GM23338 (cell line): ENCODE measurements at regions not wholly inside any gene's neighbourhood (a gene's known extent, or its start where the extent isn't known, plus 50 kb on each side); places are given as distances from the start of the nearest gene placed in this dataset.

ENCODE experiments used
- ATAC-seq: fragments of 200-7000 bp; cut with Tn5 transposase; 3 replicates; pipeline ENCODE4 v1.9.1; 2020
- DNase-seq: peaks from one replicate; pipeline ENCODE4 v3.0.0-alpha.2; 2015; ENCODE audit warnings: low spot score
- H2AFZ ChIP-seq: fragments of 200-600 bp; sonication (generic); 2 replicates; pipeline ENCODE4 v1.8.0; 2016; ENCODE audit warnings: antibody characterized with exemption, mild to moderate bottlenecking, moderate library complexity
- H3F3A ChIP-seq: fragments of 200-600 bp; sonication (generic); replicated peaks from 2 replicates; pipeline ENCODE4 v1.8.0; 2017; ENCODE audit warnings: antibody characterized with exemption, mixed run types, low read depth
- H3K27ac ChIP-seq: fragments of 200-600 bp; sonication (generic); 2 replicates; pipeline ENCODE4 v1.6.1; 2016; ENCODE audit warnings: low read depth
- H3K27me3 ChIP-seq: fragments of 200-600 bp; sonication (generic); 2 replicates; pipeline ENCODE4 v1.8.0; 2016; ENCODE audit warnings: mild to moderate bottlenecking, mixed run types, moderate library complexity; ENCODE audit not compliant: insufficient read depth
- H3K36me3 ChIP-seq: fragments of 200-600 bp; sonication (generic); 2 replicates; pipeline ENCODE4 v1.8.0; 2016; ENCODE audit warnings: mild to moderate bottlenecking; ENCODE audit not compliant: insufficient read depth
- H3K4me1 ChIP-seq: fragments of 200-600 bp; sonication (generic); 2 replicates; pipeline ENCODE4 v1.8.0; 2016; ENCODE audit warnings: mild to moderate bottlenecking, moderate library complexity; ENCODE audit not compliant: insufficient read depth
- H3K4me2 ChIP-seq: fragments of 200-600 bp; sonication (generic); 2 replicates; pipeline ENCODE4 v1.7.1; 2017; ENCODE audit warnings: mixed run types
- H3K4me3 ChIP-seq: fragments of 200-600 bp; sonication (generic); 2 replicates; pipeline ENCODE4 v1.6.1; 2016; ENCODE audit warnings: mixed run types
- H3K79me2 ChIP-seq: fragments of 200-600 bp; sonication (generic); replicated peaks from 2 replicates; pipeline ENCODE4 v1.8.0; 2017; ENCODE audit warnings: mild to moderate bottlenecking; ENCODE audit not compliant: insufficient read depth
- H3K9me2 ChIP-seq: fragments of 200-600 bp; sonication (generic); 2 replicates; pipeline ENCODE4 v1.8.0; 2017; ENCODE audit not compliant: insufficient read depth
- H4K20me1 ChIP-seq: fragments of 200-600 bp; sonication (generic); replicated peaks from 2 replicates; pipeline ENCODE4 v1.8.0; 2017; ENCODE audit warnings: mild to moderate bottlenecking; ENCODE audit not compliant: insufficient read depth
- H3K27ac Mint-ChIP-seq: 2 replicates; pipeline ENCODE4 v1.8.0; 2020; ENCODE audit warnings: inconsistent platforms, mild to moderate bottlenecking, moderate library complexity, mixed read lengths
- H3K27me3 Mint-ChIP-seq: 3 replicates; pipeline ENCODE4 v1.8.0; 2022; ENCODE audit warnings: low read depth, mild to moderate bottlenecking, moderate library complexity, mixed read lengths, inconsistent platforms; ENCODE audit not compliant: insufficient read depth, poor library complexity
- H3K36me3 Mint-ChIP-seq: 3 replicates; pipeline ENCODE4 v1.8.0; 2021; ENCODE audit warnings: low read depth, mild to moderate bottlenecking, inconsistent platforms, moderate library complexity, mixed read lengths
- H3K4me1 Mint-ChIP-seq: 3 replicates; pipeline ENCODE4 v1.8.0; 2020; ENCODE audit warnings: mild to moderate bottlenecking, inconsistent platforms, mixed read lengths
- H3K4me3 Mint-ChIP-seq: 3 replicates; pipeline ENCODE4 v1.8.0; 2021; ENCODE audit warnings: moderate library complexity, mild to moderate bottlenecking, inconsistent platforms, mixed read lengths
- H3K9me3 Mint-ChIP-seq: 3 replicates; pipeline ENCODE4 v1.8.0; 2020; ENCODE audit warnings: moderate library complexity, mild to moderate bottlenecking, inconsistent platforms, mixed read lengths
- CREB1 ChIP-seq: fragments of 250-450 bp; sonication (Bioruptor Pico); IDR thresholded peaks from 2 replicates; pipeline ENCODE4 v1.5.0; 2020; ENCODE audit warnings: low read depth, mild to moderate bottlenecking, moderate library complexity
- CTCF ChIP-seq, 2 experiments: fragments of 200-600 bp in 1 of 2; sonication (generic) in 1 of 2; conservative IDR thresholded peaks; 2 replicates each; pipeline versions ENCODE4 v1.5.1 to v1.6.1; 2016 to 2017; ENCODE audit warnings: antibody characterized with exemption in 2 of 2, low read depth in 2 of 2, mild to moderate bottlenecking in 2 of 2, moderate library complexity in 1 of 2
- ETS1 ChIP-seq: IDR thresholded peaks from 2 replicates; pipeline ENCODE4 v1.6.1; 2016; ENCODE audit warnings: antibody characterized with exemption
- EZH2phosphoT487 ChIP-seq: fragments of 200-600 bp; sonication (generic); IDR thresholded peaks from one replicate; pipeline ENCODE4 v1.8.1; 2018; ENCODE audit warnings: antibody characterized with exemption; ENCODE audit not compliant: unreplicated experiment
- JUNB ChIP-seq: IDR thresholded peaks from one replicate; pipeline ENCODE4 v1.6.1; 2016; ENCODE audit warnings: antibody characterized with exemption; ENCODE audit not compliant: unreplicated experiment
- NANOG ChIP-seq: IDR thresholded peaks from 2 replicates; pipeline ENCODE4 v1.6.1; 2016; ENCODE audit warnings: antibody characterized with exemption, borderline replicate concordance
- STAT1 ChIP-seq: IDR thresholded peaks from one replicate; pipeline ENCODE4 v1.6.1; 2016; ENCODE audit warnings: antibody characterized with exemption; ENCODE audit not compliant: unreplicated experiment
- ZNF331 ChIP-seq: fragments of 250-450 bp; sonication (Bioruptor Pico); IDR thresholded peaks from 2 replicates; pipeline ENCODE4 v1.5.0; 2020; ENCODE audit warnings: low read depth, mild to moderate bottlenecking, moderate library complexity
- ZNF462 ChIP-seq: fragments of 250-450 bp; sonication (Bioruptor Pico); IDR thresholded peaks from 2 replicates; pipeline ENCODE4 v1.5.0; 2020; ENCODE audit warnings: mild to moderate bottlenecking, moderate library complexity

GRCh38 chr2:21620771-21621170 is 497.0 kb downstream of the TDRD15 start:
- H3F3A ChIP-seq: no peaks in the 10 kb centered on the region
- ATAC-seq (no peak), DNase-seq (no peak)
- no peaks in the 10 kb centered on the region for H3K4me1 ChIP-seq
- no peaks in the 10 kb centered on the region for H3K27me3 ChIP-seq
- H4K20me1 ChIP-seq: no peaks in the 10 kb centered on the region
- H3K4me3 ChIP-seq: no peak overlapping the region
- peaks cover 6% of the 10 kb centered on the region; the same call in 2 of the 3 replicates for H3K4me1 Mint-ChIP-seq
- H3K79me2 ChIP-seq: no peaks in the 10 kb centered on the region
- TF ChIP-seq JUNB: no peak
- TF ChIP-seq CTCF (conservative IDR thresholded peaks at IDR 0.05; ENCODE audit: low read depth in 2 of 2): no peak
- no peak for TF ChIP-seq EZH2phosphoT487
- TF ChIP-seq STAT1: no peak
- TF ChIP-seq NANOG: no peak
- TF ChIP-seq ZNF462 (CRISPR knock-in tag): no peak
- no peak for TF ChIP-seq ZNF331
- no peak for TF ChIP-seq CREB1 (CRISPR knock-in tag)
- no peak for TF ChIP-seq ETS1
- no peaks in the 10 kb centered on the region for H3K9me2 ChIP-seq
- H3K36me3 ChIP-seq: no peaks in the 10 kb centered on the region; the same call in 1 of the 2 replicates
- H3K27ac Mint-ChIP-seq: no peak overlapping the region
- no peaks in the 10 kb centered on the region for H3K9me3 Mint-ChIP-seq
- H3K36me3 Mint-ChIP-seq: no peaks in the 10 kb centered on the region
- H3K4me3 Mint-ChIP-seq: no peak overlapping the region
- no peak overlapping the region for H3K27ac ChIP-seq
- no peak overlapping the region for H3K4me2 ChIP-seq
- H2AFZ ChIP-seq: no peak overlapping the region
- no peaks in the 10 kb centered on the region for H3K27me3 Mint-ChIP-seq
